Spinal cord (tissue), 9 donors: ENCODE measurements at regions not wholly inside any gene's neighbourhood (a gene's known extent, or its start where the extent isn't known, plus 50 kb on each side); places are given as distances from the start of the nearest gene placed in this dataset.
A peak's percentile ranks its signal among the peaks of the same experiment; 100 is the strongest.

Experiments
- DNase-seq, 6 donors: peaks; one replicate each; pipeline versions ENCODE4 v3.0.0 to v3.0.0-alpha.2; 2013 to 2015; ENCODE audit warnings: low spot score in 6 of 6, low read depth in 4 of 6
- H3K27ac ChIP-seq: one replicate; pipeline ENCODE4 v1.5.1; 2013; ENCODE audit warnings: low read depth, low read length, control low read depth
- H3K27me3 ChIP-seq: one replicate; pipeline ENCODE4 v1.6.1; 2013; ENCODE audit warnings: low read length; ENCODE audit not compliant: control insufficient read depth, insufficient read depth
- H3K36me3 ChIP-seq: one replicate; pipeline ENCODE4 v1.6.1; 2013; ENCODE audit warnings: low read length; ENCODE audit not compliant: control insufficient read depth, insufficient read depth
- H3K4me1 ChIP-seq: one replicate; pipeline ENCODE4 v1.6.1; 2013; ENCODE audit warnings: low read length; ENCODE audit not compliant: control insufficient read depth, insufficient read depth
- H3K4me3 ChIP-seq: one replicate; pipeline ENCODE4 v1.5.1; 2013; ENCODE audit warnings: low read depth, low read length, control low read depth
- H3K9me3 ChIP-seq: one replicate; pipeline ENCODE4 v1.6.1; 2013; ENCODE audit warnings: low read length; ENCODE audit not compliant: control insufficient read depth, insufficient read depth
- WGBS: methylation state at CpG from one replicate; pipeline ENCODE4 v1.1.5; 2013; ENCODE audit warnings: missing lambda C conversion rate; ENCODE audit not compliant: insufficient coverage; 5-methylcytosine and 5-hydroxymethylcytosine counted together
- donor health status: healthy.

DNA sequence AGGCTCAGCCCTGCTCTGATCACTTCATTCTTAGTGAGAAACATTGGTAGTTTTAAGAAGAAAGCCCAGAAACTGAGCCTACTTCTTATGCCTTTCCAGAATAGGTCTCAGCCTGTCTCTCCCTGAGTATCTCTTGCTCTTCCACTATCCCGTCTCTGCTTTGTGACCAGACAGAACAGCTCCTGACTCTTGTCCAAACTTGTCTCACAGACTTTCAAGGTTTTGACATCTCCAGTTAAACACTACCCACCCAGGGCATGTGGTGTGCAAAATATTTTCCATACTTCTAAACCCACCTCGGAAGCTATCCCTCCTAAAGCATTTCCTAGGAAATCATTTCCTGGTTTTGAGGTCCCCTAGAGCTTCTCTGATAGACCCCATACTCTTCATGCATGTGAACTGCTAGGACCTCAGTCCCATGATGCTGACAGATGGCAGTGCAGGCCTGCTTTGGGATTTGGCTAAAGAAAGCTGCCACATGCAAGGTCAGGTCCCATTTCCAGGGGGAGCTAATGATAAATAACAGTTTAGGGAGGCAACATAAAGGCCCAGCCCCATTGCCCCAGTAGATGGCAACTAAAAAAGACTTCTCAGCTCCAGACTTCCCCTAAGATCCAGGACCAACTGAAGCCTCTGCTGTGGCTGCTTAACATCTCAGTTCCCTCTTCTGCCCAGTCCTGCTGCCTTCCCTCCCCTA is 211.5 kb downstream of the MED10 start:
- H3K27ac ChIP-seq: no peak overlapping the region
- DNase-seq: no peak
- 94% methylated on average over 2 of the region's 2 CpGs for whole genome bisulfite sequencing
- no peak overlapping the region for H3K4me3 ChIP-seq
- no peaks in the 10 kb centered on the region for H3K4me1 ChIP-seq
- H3K36me3 ChIP-seq: no peaks in the 10 kb centered on the region
- H3K9me3 ChIP-seq: no peaks in the 10 kb centered on the region
- H3K27me3 ChIP-seq: no peaks in the 10 kb centered on the region

- Histone ChIP-seq H3K27ac (no peak overlapping the region), H3K27me3 (no peaks in the 10 kb centered on the region), H3K4me1 (peaks cover 4% of the 10 kb centered on the region), H3K4me3 (no peak overlapping the region), H3K9me3 (no peaks in the 10 kb centered on the region), H3K36me3 (no peaks in the 10 kb centered on the region)
- WGBS: 92% methylated on average over 5 of the region's 6 CpGs
- DNase-seq: no peak
Measured at GRCh38 chr5:6163913-6164312, 214.4 kb downstream of the MED10 start.

DNA sequence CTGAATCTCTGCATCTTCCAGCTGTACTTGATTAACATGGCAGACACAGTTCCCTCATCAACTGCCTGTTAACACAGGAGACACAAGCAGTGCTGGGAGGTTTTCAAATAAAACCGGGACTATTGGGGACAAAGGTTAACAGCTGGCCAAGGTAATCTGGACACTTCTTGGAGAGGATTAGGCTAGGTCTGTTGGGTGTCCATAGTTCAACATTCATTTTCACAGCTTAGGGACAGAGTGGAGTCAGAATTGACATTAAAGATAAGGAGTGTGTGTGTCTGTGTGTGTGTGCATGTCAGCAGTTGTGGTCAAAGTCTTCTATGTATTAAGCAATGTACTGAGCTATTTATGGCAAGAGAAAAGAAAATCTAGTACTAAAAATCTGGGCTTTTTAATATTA is 216.2 kb downstream of the MED10 start:
- WGBS: 86% methylated on average over 1 of the region's 1 CpG
- H3K4me1 ChIP-seq: peaks cover 4% of the 10 kb centered on the region
- DNase-seq: no peak
- no peak overlapping the region for H3K4me3 ChIP-seq
- no peaks in the 10 kb centered on the region for H3K9me3 ChIP-seq
- H3K36me3 ChIP-seq: no peaks in the 10 kb centered on the region
- H3K27ac ChIP-seq: no peak overlapping the region
- H3K27me3 ChIP-seq: no peaks in the 10 kb centered on the region

DNA sequence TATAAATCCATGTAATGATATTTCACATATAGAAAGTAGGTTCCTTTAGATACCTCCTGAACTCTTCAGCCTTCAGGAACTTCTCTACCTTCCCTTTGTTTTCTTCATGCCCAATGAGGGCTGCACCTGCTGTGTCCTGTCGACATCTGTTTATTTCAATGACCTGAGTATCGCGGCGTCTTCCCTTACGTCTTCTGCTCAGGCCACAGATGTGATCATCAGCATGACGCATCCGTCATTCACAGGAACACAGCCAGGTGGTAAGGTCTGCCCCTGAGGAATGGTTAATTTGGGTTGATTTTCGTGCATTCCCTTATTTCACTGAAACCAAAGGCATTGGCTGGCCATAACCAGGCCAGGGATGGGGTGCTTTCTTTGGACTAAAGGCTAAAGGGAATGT is 217.1 kb downstream of the MED10 start:
- no peak for DNase-seq
- no peak overlapping the region for H3K4me3 ChIP-seq
- no peaks in the 10 kb centered on the region for H3K9me3 ChIP-seq
- H3K4me1 ChIP-seq: peaks cover 4% of the 10 kb centered on the region
- H3K27me3 ChIP-seq: no peaks in the 10 kb centered on the region
- no peaks in the 10 kb centered on the region for H3K36me3 ChIP-seq
- no peak overlapping the region for H3K27ac ChIP-seq
- WGBS: 56% methylated on average over 6 of the region's 8 CpGs

DNA sequence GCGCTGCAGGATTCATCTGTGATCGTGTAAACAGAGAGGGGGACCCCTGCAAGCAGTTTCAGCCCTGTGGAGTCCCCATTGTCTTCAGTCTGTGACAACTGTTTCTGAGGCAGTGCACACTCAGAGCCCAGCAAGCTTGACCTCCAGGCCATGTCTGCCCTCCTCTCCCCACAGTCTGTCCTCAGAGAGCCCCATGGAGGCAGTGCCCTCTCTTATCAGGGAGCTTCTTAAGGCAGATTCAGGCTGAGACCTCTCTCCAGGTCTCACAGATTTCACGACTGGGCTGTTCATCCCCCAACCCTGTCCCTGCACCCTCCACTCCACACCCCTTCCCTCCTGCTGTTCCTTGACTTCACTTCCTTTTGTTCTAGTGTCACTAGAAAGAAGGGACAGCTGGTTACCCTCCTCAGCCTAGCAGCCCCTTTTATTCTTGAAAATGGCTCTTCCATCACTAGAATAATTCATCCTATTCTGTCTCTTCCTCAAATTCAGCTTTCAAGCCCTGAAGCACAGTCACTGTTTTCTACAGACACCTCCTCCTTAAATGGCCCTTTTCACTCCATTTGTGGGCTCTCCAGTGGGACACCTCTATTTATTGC is 218.4 kb downstream of the MED10 start:
- DNase-seq: peak in 2 of 6 donors; percentile 45 to 62
- Histone ChIP-seq H3K4me1 (peaks cover 4% of the 10 kb centered on the region), H3K27ac (no peak overlapping the region), H3K9me3 (no peaks in the 10 kb centered on the region), H3K4me3 (no peak overlapping the region), H3K36me3 (no peaks in the 10 kb centered on the region), H3K27me3 (no peaks in the 10 kb centered on the region)
- 28% methylated on average over 3 of the region's 3 CpGs for WGBS

DNA sequence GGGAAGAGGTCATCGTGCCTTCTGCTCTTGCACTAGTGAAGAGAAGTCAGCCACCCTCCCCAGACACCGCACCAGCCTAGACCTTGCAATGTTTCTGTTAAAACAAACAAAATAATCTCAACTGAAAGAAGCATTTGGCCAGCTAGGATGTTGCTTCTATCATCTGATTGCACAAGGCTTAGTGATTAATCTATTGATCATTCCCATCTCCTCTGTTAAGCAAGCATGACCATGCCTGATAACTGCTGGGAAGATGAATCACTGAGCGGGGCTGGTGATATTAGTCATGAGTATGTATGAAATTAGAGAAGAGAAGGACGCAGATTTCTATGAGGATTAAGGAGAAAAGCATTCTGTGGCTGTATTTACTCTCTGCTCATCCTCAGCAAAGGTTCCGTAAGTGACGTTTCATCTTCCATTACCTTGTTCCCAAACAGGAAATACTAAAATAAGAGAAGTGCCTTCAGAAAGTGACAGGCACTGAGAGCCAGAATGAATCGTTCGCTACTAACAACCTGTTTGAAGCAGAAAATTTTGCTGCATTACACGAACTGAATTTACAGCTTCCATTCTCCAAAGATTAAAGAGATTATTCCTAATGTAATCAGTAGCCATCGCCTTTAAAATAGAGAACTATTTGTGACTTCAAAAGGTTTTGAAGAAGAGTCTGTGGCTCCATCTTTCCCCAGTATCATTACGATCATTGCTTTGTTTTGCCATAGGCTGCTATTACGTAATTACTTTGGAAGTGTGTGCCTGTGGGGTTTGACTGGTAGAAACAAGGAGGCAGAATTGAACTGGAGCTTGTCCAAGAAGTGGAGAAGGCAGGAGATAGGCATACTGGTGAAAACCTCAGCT is 219.1 kb downstream of the MED10 start:
- no peak overlapping the region for H3K4me3 ChIP-seq
- H3K4me1 ChIP-seq: peaks cover 4% of the 10 kb centered on the region
- H3K36me3 ChIP-seq: no peaks in the 10 kb centered on the region
- H3K27me3 ChIP-seq: no peaks in the 10 kb centered on the region
- no peaks in the 10 kb centered on the region for H3K9me3 ChIP-seq
- peak in 2 of 6 donors; percentile 74 to 87 for DNase-seq
- 65% methylated on average over 3 of the region's 12 CpGs for WGBS
- H3K27ac ChIP-seq: no peak overlapping the region

GRCh38 chr5:6154216-6154615 is 224.1 kb downstream of the MED10 start:
- no peak for DNase-seq
- WGBS: 89% methylated on average over 4 of the region's 7 CpGs
- no peaks in the 10 kb centered on the region for H3K27me3 ChIP-seq
- H3K36me3 ChIP-seq: no peaks in the 10 kb centered on the region
- H3K9me3 ChIP-seq: no peaks in the 10 kb centered on the region
- no peak overlapping the region for H3K27ac ChIP-seq
- no peak overlapping the region for H3K4me3 ChIP-seq
- no peaks in the 10 kb centered on the region for H3K4me1 ChIP-seq

DNA sequence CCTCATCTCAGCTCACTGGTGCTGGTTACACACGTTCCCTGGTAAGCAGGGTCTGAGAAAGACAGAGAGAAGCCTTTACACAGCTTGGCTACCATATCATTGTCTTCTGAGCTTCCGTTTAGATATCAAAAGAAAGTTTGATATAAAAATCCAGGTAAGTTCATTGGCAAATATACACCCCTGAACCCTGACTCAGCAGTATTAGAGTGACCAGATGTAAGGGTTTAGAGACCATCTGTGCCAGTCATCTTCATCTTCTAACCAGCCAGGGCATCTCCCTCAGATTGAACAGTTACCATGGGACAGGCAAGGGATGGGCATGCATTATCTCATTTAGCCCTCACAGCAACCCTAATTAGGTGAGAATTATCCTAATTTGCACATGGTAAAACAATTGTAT is 232.1 kb downstream of the MED10 start:
- no peaks in the 10 kb centered on the region for H3K9me3 ChIP-seq
- H3K4me3 ChIP-seq: no peak overlapping the region
- H3K4me1 ChIP-seq: no peaks in the 10 kb centered on the region
- no peak overlapping the region for H3K27ac ChIP-seq
- WGBS: no CpG with 5 or more reads among the region's 2 CpGs
- H3K27me3 ChIP-seq: no peaks in the 10 kb centered on the region
- H3K36me3 ChIP-seq: no peaks in the 10 kb centered on the region
- DNase-seq: no peak

- no peak overlapping the region for H3K4me3 ChIP-seq
- no peak for DNase-seq
- H3K9me3 ChIP-seq: no peaks in the 10 kb centered on the region
- no peaks in the 10 kb centered on the region for H3K27me3 ChIP-seq
- H3K27ac ChIP-seq: no peak overlapping the region
- H3K4me1 ChIP-seq: no peaks in the 10 kb centered on the region
- WGBS: 100% methylated on average over 2 of the region's 4 CpGs
- no peaks in the 10 kb centered on the region for H3K36me3 ChIP-seq
Measured at GRCh38 chr5:6145616-6146237, 232.6 kb downstream of the MED10 start.
